ENCODE measurements at regions not wholly inside any gene's neighbourhood (a gene's known extent, or its start where the extent isn't known, plus 50 kb on each side); places are given as distances from the start of the nearest gene placed in this dataset.

GRCh38 chr6:169326067-169326799 lies 72.6 kb upstream of the THBS2 start:
- TF ChIP-seq CTCF (IDR thresholded peaks at IDR 0.05) (no peak), POLR2A (IDR thresholded peaks at IDR 0.05) (no peak)

Measured in Peyer's patch (tissue), 4 donors.